ENCODE measurements at regions not wholly inside any gene's neighbourhood (a gene's known extent, or its start where the extent isn't known, plus 50 kb on each side); places are given as distances from the start of the nearest gene placed in this dataset.
"Not testable (repeated sequence)": the region's sequence is repeated elsewhere in the genome, so short reads cannot be mapped to it uniquely, and the experiment has no call there.

- DNase-seq, result no peak
These were observed 77.2 kb downstream of the HIF1AN start for GRCh38 chr10:100612601-100613595.

DNA sequence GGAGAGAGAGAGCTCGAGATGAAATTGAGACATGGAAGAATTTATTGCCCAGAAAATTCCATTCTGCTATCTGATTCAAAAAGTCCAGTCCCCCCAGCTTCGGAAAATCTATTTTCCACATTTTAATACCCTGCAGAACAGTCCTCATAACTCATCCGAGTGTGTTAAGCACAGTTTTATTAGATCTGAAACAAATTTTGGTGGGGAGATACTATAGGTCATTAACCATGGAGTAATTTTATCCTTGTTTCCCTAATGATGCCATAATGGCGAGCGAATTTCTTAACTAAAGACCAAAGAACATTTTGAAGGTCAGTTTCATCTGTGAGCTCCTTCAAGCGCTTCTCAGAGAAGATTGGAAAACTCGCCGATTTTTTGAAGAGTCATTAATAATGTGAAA is 78.1 kb downstream of the HIF1AN start:
- no peak for DNase-seq

DNA sequence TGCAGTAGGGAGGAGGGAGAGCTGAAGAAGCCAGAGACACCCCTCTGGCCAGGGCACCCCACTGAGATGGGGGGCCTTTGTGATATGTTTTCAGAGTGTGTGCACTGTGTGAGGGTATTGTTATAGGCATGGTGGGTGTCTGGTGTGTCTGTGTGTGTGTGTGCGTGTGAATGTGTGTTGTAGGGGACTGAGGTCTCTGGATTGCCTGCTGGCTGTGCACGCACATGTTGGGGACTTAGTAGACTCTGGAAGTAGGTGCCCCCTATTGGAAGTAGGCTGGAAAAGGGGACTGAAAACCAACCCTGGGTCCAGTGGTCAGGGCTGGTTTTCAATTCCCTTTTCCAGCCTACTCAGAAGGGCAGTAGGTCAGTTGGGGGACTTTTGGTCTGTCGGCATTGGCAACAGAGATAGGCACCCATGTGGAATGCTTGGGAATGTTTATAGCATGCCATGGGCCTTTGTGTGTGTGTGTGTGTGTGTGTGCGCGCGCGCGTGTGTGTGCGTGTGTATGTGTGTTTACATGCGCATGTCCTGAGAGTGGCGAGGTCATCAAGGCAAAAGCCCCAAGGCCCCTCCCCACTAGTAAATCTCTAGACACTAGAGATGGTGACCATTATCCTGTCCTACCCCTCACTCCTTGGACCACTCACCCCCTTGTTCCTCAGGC is 78.8 kb downstream of the HIF1AN start:
- DNase-seq, result no peak

DNA sequence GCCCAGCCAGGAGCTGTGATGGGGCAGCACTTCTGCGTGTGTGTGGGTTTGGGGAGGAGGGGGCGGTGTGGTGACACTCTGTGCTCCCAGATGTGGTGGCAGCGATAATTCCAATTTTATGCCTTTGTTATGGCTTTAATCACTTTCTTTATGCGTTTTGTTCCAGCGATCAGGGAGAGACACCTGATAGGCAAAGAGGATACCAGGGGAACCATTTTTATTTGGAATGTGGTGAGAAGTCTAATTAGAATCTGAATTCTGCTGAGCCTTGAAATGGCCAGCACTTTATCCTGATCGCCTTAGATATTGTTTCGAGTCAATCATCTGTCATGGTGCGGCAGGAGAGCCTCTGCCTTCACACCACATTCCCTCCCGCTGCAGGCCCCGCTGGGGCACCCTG is 79.5 kb downstream of the HIF1AN start:
- no peak for DNase-seq

DNA sequence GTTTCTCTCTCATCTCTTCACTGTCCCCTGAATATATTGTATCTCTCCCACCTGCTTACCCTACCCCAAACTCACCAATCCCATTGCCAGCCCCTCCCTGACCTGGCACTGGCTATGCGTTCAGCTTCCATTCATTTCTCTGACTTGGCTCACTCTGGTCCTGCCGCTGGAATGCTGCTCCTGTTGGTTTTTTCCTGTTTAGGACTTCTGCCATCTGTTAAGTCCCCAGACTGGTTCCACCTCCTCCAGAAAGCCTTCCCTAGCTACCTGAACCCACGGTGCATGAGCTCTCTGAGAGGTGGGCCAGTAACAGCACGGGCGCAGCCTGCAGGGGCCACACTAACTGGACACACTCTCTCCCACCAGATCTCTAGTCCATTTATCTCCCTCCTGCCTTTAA is 80.2 kb downstream of the HIF1AN start:
- DNase-seq, result no peak

DNA sequence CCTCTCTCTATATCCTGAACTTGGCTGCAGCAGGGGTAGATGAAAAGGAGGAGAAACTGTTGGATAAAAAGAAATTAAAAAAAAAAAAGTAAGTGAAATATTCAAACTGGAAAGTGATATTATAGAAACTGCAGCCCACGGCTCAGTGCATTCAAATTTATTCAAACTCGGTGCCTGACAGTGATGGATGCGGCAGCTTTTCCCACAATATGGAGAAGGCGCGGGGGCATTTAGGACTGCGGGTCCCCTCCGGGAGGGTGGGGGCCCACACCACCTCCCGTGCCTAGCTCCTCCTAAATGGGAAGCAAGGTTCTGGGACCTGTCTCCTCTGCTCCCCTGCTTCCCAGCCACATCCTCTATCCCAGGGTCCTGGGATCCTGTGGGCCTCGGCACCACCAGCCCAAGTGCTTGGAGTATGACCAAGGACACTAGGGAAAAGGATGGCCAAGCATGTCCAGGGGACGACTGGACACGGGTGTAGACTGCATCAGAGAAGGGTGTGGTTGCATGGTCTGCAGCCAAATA is 82.4 kb downstream of the HIF1AN start:
- no peak for DNase-seq

GRCh38 chr10:100618632-100619255 is 83.0 kb downstream of the HIF1AN start:
- DNase-seq, result no peak

DNA sequence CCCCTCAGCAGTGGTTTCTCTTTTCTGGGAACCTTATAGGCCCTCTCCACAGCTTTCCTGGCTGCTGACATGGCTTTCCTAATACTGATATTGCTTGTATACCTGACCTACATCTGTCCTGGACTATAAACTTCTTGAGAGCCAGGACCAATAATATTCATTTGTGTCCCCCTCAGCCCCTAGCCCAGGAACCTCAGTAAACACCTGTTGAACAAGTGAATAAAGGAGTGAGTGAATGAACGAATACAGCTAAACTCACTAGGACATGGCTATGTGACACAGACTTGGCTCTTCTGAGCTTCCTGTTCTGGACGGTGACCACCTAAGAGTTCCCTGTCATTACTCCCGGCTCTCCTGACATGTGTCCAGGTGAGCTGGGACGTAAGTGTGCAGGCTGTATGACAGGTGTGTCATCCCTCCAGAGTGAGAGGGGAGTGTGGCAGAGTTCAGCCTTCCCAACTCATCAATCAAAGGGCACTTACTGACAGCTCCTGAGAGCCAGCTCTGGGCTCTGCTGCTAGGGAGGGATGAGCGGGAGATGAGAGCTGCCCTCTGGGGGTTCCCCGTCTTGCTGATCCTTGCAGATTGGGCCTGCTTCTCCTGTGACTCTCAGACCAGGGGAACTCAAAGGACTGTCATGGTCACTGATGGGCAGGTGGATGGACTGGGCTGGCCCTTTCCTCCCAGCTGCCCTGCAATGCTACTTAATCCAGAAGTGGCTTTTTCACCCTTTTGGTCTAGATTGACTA is 84.5 kb downstream of the HIF1AN start:
- no peak for DNase-seq

DNA sequence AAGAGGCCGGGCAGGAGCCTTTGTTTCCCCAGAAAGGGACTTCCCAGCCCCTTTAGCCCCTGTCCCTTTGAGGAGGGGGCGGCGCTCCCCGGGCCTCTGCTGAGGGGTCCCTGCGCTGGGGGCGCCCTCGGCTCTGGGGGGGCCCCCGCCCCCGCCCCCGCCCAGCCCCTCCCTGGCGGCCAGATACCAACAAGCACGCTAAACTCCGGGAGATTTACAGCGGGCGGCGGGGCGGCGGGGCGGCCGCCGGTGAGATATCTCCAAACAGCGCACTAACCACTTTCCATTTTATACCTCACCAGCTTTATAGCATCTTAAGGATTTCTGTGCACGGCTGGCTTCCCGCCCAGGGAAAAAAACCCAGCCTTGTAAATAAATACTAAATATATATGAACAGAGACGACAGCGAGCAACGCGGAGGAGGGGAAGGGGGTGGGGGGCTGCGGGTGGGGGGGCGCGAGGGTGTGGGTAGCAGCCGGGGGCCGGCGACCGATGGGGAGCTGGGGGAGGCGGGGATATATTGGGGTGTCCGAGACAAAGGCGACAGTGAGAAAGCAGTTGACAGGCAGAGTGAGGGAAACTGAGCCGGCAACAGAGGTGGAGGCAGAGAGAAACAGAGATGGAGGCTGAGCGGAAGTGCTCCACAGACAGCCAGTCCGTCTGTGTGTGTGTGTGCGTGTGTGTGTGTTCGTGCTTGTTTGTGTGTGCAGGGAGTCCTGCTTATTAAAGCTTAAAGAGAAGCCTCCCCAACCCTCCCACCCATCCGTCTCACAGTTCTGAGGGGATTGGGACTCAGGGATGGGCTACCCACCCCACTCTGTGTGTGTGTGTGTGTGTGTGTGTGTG is 85.8 kb downstream of the HIF1AN start:
- no peak for DNase-seq

- no peak for DNase-seq
These were observed 87.2 kb downstream of the HIF1AN start for GRCh38 chr10:100622946-100623345.

DNA sequence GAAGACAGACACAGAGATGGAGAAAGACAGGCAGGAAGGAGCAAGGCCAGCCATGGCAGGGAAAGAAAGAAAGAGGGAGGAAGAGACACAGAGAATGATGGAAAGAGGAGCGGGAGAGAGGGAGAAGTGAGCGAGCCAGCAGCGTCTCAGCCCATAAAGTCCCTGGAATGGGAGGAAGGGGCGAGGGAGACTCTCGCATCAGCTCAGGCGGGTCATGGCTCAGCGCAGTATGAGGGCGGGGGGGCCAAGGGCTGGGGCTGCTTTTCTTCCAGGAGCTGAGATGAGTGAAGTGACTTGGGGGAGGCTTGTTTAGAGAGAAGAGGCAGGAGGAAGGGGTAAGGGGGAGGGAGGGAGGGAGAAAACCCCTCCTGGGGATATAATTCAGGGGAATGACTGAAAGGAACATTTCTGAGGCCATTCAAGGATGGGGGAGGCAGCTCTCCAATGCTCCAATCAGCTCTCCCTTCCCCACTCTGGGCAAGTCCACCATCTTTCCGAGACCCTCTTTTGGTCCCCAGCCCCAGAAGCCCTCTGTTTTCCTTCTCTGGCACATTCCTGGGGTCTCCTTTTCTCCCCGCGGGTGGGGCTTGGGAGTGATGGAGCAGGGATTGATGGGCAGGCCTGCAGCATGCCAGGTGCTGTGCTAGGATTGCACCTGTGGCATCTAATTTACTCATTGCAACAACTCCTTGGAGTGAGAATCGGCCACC is 87.9 kb downstream of the HIF1AN start:
- DNase-seq, result no peak

DNA sequence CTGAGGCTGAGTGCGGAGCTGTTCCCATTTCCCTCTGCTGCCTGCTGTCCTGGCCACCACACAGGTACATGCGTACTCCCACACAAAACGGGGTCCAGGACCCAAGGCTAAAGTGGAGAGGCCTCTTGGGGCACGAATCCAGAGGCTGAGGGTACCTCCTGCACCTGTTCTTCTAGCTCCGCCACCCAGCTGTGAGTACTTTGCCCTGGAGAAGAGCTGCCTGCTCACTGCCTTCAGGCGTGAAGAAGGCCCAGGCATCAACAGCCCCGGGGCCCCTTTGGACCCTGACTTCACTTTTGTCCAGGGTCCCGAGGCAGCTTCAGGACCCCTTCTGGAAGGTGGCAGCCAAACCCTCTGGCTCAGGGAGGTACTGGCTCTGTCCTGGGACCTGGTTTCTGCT is 88.6 kb downstream of the HIF1AN start:
- no peak for DNase-seq

DNA sequence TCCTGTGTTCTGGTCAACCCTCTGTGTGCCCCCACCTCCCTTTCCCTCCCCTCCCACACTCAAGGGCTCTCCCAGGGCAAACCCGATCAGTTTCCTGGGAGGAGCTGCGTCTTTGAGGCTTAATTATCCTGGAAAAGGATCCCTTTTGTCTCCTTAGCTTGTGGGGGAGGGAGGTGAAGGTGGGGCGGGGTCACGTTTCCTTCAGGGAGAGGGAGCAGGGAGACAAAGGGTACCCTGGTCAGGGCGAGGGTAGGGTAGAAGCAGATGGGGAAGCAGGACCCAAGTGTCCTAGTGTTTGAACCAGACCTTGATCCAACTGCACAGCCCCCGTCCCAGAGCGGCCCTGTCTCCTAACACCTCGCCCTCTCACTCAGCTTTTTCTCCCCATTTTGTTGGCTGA is 90.1 kb downstream of the HIF1AN start:
- no peak for DNase-seq

DNA sequence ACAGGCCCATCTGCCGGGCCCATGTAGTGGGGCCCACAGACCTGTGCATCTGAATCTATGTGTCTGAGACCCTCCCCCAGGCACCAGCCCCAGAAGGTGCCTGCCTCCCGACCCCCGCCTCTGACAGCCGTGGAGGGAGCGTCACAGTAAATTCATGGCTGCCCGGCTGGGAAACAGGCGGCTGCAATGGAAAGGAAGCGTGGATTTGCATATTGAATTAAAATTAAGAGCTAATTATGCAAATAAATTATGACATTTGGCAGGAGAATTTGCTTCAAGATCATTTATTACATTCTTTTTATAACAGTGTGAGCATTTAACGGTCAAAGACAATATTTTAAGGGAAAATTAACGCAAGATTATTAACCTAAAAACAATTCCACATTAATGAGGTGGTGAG is 92.3 kb downstream of the HIF1AN start:
- DNase-seq, result no peak

GRCh38 chr10:100631192-100631591 is 95.4 kb downstream of the HIF1AN start:
- DNase-seq, result no peak

DNA sequence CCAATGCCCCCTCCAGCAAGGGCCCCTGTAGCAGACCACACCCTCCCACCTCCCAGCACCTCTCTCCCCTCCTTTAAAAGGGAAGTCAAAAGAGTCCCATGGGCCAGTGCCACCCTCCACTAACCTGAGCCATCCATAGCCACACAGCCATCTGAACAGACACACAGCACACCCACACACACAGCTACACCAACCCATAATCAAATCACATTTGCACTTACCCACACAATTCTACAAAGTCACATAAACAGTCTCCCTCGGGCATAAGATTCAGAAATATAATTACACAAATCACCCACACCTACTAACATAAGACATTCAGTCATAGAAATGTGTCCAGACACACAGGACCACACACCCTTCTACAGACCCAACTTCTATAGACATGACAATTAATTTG is 96.3 kb downstream of the HIF1AN start:
- DNase-seq, result no peak

DNA sequence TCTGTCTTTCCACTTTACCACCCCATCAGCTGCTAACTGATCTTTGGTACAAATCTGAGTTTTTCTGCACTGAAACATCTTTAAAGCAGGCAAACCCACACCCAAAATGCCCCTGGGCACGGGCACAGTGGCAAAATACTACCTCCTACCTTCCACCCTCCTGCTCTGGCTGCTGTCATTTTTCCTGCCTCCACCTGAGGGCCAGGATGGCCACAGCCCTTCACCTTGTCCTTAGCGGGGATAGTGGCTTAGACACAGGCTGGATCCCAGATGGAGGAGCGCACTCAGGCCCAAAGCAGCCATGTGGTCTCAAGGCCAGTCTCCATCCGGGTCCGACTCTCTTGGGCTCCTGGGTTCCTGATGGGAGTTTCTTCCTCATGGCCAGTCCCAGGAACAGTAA is 98.3 kb downstream of the HIF1AN start:
- no peak for DNase-seq

DNA sequence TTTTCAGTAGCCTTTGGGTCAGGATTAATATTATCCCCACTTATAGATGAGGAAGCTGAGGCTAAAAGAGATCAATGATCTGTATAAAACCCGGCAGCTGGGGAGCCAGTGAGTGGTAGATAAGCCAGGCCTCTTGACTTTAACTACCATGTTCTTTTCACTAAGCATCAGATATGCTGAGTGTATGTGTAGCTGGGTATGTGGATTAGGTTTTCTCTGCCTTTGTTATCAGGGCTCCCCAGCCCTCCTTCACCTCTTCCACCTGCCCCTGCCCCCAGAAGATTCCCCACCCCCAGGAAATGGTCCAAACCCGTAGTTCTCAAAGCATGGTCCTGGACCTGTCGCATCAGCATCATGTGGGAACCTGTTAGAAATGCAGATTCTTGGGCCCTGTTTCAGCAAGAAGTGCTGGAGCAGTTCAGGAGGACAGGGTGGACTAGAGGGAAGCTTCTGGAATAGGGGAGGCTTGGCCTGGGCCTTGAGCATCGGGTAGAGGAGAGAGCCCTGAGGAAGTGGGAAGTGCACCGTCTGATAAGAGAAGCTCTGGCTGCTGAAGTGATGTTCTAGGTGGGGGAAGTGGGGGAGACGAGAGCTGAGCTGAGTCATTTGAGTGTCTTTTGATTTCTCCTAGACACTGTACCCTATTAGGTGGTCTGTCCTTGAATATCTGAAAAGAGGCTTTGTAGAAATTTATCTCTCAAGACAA is 101.3 kb downstream of the HIF1AN start:
- DNase-seq, result no peak

DNA sequence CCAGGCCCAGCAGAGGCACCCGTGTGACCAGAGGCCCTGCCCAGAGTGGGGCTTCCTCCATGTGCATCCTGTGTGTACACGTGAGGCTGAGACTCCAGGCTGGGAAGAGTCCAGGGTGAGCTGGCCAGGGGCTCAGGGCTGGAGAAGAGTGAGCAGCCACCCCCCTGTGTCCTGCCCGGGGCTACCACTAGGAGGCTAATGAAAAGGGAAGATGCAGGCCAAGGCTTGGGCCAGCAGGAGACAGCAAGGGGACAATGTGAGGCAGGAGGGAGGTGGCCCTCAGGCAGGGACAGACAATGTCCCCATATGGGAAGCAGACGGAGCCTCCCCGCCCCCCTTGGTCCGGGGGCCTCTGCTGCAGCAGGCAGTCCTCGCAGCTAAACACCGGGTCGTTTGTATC is 102.0 kb downstream of the HIF1AN start:
- DNase-seq, result no peak

DNA sequence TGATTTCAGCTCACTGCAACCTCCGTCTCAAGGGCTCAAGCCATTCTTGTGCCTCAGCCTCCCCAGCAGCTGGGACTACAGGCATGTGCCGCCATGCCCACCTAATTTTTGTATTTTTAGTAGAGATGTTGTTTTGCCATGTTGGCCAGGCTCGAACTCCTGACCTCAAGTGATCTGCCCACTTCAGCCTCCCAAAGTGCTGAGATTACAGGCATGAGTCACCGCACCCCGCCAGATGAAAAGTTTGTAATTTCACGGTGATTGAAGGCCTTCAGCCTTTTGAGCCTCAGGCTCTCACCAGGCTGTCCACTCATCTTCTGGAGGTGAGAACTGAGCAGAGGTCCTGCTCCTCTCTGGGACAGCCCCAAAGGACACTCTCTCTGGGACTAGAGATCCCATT is 103.2 kb downstream of the HIF1AN start:
- not testable (repeated sequence) for DNase-seq

Measured in activated gamma-delta T cell (primary cell).